Panc1 (cell line): ENCODE measurements at regions not wholly inside any gene's neighbourhood (a gene's known extent, or its start where the extent isn't known, plus 50 kb on each side); places are given as distances from the start of the nearest gene placed in this dataset.

Source experiments
- ATAC-seq: fragments of 200-7000 bp; cut with Tn5 transposase; 2 replicates; pipeline ENCODE4 v1.9.1; 2020; ENCODE audit warnings: mild to moderate bottlenecking, moderate library complexity
- BruUV-seq: library from RNA; stranded (reverse); fragments of 400-500 nt; replicated peaks from 2 replicates; lab custom pipeline; 2021; lab: Mats Ljungman, UMichigan
- CTCF ChIA-PET: fragments of 300-600 bp; sonication (Branson Sonifier 250); formaldehyde crosslinking; loops from one replicate; lab custom pipeline; 2022; ENCODE audit warnings: antibody characterized with exemption; lab: Charles Lee
- POLR2A ChIA-PET: fragments of 300-600 bp; sonication (Branson Sonifier 250); formaldehyde crosslinking; loops from one replicate; lab custom pipeline; 2022; ENCODE audit warnings: antibody characterized with exemption; lab: Charles Lee
- DNase-seq: peaks from one replicate; pipeline ENCODE4 v3.0.0-alpha.2; 2010; ENCODE audit warnings: low read depth, low spot score
- H3K27ac ChIP-seq: 2 replicates; pipeline ENCODE4 v1.5.1; 2011; ENCODE audit warnings: mild to moderate bottlenecking, low read length, inconsistent platforms
- H3K27me3 ChIP-seq: fragments of 200-500 bp; sonication (Bioruptor generic); 2 replicates; pipeline ENCODE4 v1.6.0; 2014; ENCODE audit warnings: low read length, inconsistent platforms; ENCODE audit not compliant: control insufficient read depth, insufficient read depth
- H3K36me3 ChIP-seq: fragments of 200-500 bp; sonication (Bioruptor generic); 2 replicates; pipeline ENCODE4 v1.5.1; 2014; ENCODE audit warnings: inconsistent platforms, mild to moderate bottlenecking, low read length, moderate library complexity; ENCODE audit not compliant: control insufficient read depth, insufficient read depth
- H3K4me1 ChIP-seq: 2 replicates; pipeline ENCODE4 v1.5.1; 2011; ENCODE audit warnings: inconsistent platforms, mild to moderate bottlenecking, low read length, moderate library complexity; ENCODE audit not compliant: control insufficient read depth, insufficient read depth
- H3K4me3 ChIP-seq, 2 experiments: 2 replicates each; pipeline ENCODE4 v1.5.1; 2011 to 2012; ENCODE audit warnings: low read depth in 2 of 2, low read length in 2 of 2, mild to moderate bottlenecking in 2 of 2, inconsistent platforms in 1 of 2, moderate library complexity in 1 of 2
- H3K9me3 ChIP-seq: fragments of 200-500 bp; sonication (Bioruptor generic); 2 replicates; pipeline ENCODE4 v1.5.1; 2014; ENCODE audit warnings: low read depth, mild to moderate bottlenecking, inconsistent platforms, low read length, moderate library complexity; ENCODE audit not compliant: control insufficient read depth, insufficient read depth
- CTCF ChIP-seq: fragments of 450-650 bp; IDR thresholded peaks from 2 replicates; pipeline ENCODE4 v1.5.1; 2017; ENCODE audit warnings: mild to moderate bottlenecking
- POLR2AphosphoS5 ChIP-seq: IDR thresholded peaks from 2 replicates; pipeline ENCODE4 v1.6.1; 2012; ENCODE audit warnings: mild to moderate bottlenecking, low read depth, low read length, moderate library complexity
- REST ChIP-seq, 2 experiments: IDR thresholded peaks; 2 replicates each; pipeline ENCODE4 v1.6.1; 2011 to 2012; ENCODE audit warnings: low read depth in 2 of 2, control low read depth in 1 of 2, low read length in 1 of 2, mild to moderate bottlenecking in 1 of 2, moderate library complexity in 1 of 2; ENCODE audit not compliant: insufficient read depth in 1 of 2
- SIN3A ChIP-seq: IDR thresholded peaks from 2 replicates; pipeline ENCODE4 v1.6.1; 2012; ENCODE audit warnings: low read depth, mild to moderate bottlenecking, low read length, moderate library complexity, borderline replicate concordance; ENCODE audit not compliant: insufficient read depth
- TCF7L2 ChIP-seq: IDR thresholded peaks from 2 replicates; pipeline ENCODE4 v1.6.1; 2011; ENCODE audit warnings: mild to moderate bottlenecking, low read depth, low read length, inconsistent platforms
- in situ Hi-C: cut with HindIII; loops from 2 replicates; pipeline ENCODE4 v1.10.0; 2016; ENCODE audit warnings: low sequenced_read_pairs, low pct_unique_long_range_greater_than_20kb
- intact Hi-C: fragments of 100-400 bp; cut with micrococcal nuclease; formaldehyde crosslinking; loops from one replicate; pipeline ENCODE4 v1.10.0; 2022; ENCODE audit not compliant: unreplicated experiment

- Histone ChIP-seq H3K36me3 (no peaks in the 10 kb centered on the region), H3K9me3 (no peaks in the 10 kb centered on the region), H3K27ac (no peak overlapping the region), H3K27me3 (no peaks in the 10 kb centered on the region), H3K4me1 (no peaks in the 10 kb centered on the region), H3K4me3 (no peak overlapping the region)
- TF ChIP-seq TCF7L2: no peak
- DNase-seq (no peak), ATAC-seq (no peak)
- intact Hi-C loops: no loop called here
- CTCF ChIA-PET: no interaction called here
- POLR2A ChIA-PET: no interaction called here
- in situ Hi-C loops: no loop called here
- no TSS peak for BruUV-seq
These were observed 68.0 kb upstream of the GPC6 start for GRCh38 chr13:93158565-93158964.

- no peaks in the 10 kb centered on the region for H3K27me3 ChIP-seq
- DNase-seq (no peak), ATAC-seq (no peak)
- no peak overlapping the region for H3K4me3 ChIP-seq
- in situ Hi-C loops: no loop called here
- H3K9me3 ChIP-seq: no peaks in the 10 kb centered on the region
- TF ChIP-seq POLR2AphosphoS5 (no peak), REST (IDR thresholded peaks at IDR 0.05; ENCODE audit: insufficient read depth in 1 of 2, low read depth in 2 of 2, low read length in 1 of 2) (no peak), CTCF (no peak), TCF7L2 (no peak), SIN3A (no peak)
- intact Hi-C loops: no loop called here
- no TSS peak for BruUV-seq
- ChIA-PET POLR2A (no interaction called here), CTCF (no interaction called here)
- H3K27ac ChIP-seq: no peak overlapping the region
- no peaks in the 10 kb centered on the region for H3K36me3 ChIP-seq
- H3K4me1 ChIP-seq: no peaks in the 10 kb centered on the region
These were observed 56.6 kb upstream of the GPC6 start for GRCh38 chr13:93169980-93170379.

GRCh38 chr13:93172109-93172508, 54.5 kb upstream of the GPC6 start:
- in situ Hi-C loops: no loop called here

More at GRCh38 chr13:93172109-93172508, 54.5 kb upstream of the GPC6 start:
- Histone ChIP-seq H3K4me3 (no peak overlapping the region), H3K27ac (no peak overlapping the region), H3K36me3 (no peaks in the 10 kb centered on the region), H3K27me3 (no peaks in the 10 kb centered on the region), H3K9me3 (no peaks in the 10 kb centered on the region), H3K4me1 (no peaks in the 10 kb centered on the region)
- no TSS peak for BruUV-seq
- POLR2A ChIA-PET: no interaction called here
- intact Hi-C loops: no loop called here
- DNase-seq (no peak), ATAC-seq (no peak)
- CTCF ChIA-PET: no interaction called here
- TF ChIP-seq CTCF (no peak), POLR2AphosphoS5 (no peak), TCF7L2 (no peak), SIN3A (no peak), REST (IDR thresholded peaks at IDR 0.05; ENCODE audit: insufficient read depth in 1 of 2, low read depth in 2 of 2, low read length in 1 of 2) (no peak)
